A172 (cell line): ENCODE measurements at regions not wholly inside any gene's neighbourhood (a gene's known extent, or its start where the extent isn't known, plus 50 kb on each side); places are given as distances from the start of the nearest gene placed in this dataset.

ENCODE experiments used
- DNase-seq: peaks from one replicate; pipeline ENCODE4 v3.0.0-alpha.2; 2015; ENCODE audit warnings: low spot score

DNA sequence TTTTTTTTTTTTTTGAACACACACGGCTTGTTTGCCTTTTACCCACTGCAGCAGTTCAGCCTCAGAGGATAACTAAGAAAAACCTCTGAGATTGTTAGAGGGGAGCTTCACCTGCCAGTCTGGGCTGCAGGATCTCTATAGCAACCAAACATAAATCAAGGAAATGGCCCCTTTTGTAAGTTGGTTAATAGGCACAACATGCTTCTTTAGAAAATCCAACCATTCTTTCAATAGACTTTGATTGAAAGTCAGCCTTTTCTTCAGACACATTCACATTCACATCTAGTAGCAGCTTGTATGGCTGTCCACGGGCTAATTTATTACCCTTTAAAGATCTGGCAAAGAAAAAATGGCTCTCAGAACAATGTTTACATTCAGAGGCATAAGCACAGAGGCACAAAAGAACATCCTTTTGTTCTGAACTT is 136.6 kb upstream of the RARB start:
- no peak for DNase-seq

DNA sequence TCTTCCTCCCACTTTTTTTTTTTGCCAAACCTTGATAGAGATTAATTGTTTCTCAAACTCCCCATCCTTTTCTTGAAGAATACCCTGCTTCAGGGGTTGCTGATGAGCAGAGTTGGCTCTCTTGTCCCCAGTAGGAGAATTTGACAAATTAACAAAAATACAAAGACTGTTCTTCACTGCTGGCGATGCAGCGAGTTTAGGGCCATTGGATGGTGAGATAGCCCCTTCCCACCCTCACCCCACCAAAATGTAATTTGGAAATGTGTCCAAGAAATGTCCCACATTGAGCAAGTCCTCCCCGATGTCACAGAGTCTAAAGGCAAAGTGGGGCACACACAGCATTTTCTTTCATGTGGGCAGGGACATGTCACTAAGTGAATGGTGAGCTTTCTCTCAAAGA is 136.0 kb upstream of the RARB start:
- no peak for DNase-seq

DNA sequence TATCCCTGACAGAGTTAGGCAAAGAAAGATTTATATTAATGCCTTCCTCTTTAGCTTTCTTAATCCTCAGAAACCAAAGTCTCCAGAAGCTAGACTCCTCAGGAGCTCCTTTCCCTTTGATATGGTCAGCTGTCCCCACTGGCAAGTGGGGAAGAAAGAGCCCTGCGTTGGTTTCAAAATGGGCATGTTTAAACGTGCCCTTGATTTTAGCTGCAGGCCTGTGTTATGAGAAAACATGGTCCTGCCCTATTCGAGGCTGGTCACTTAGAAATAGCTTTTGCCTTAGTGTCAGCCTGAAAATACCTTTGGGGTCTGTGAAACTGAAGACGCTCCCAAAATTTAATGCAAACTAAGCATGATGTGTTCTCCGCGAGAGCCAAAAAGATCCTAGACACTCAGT is 135.5 kb upstream of the RARB start:
- DNase-seq: no peak

DNA sequence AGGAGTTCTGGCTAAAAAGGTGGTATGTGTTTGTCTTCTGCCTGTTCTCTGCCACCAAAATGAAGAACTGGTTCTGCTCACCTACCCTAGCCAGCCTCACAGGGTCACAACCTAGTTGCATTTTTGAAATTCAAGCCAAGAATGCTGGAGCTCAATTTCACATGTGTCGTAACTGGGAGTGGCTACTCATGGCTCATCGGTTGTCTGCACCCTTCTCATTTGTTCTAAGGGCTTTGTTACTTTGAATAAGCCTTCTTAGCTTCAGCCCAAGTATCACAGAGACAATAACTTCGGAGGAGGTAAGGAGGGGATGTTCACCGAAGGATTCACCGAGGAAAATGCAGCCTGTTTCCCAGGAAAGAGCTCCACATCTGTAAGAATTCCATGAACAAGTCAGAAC is 134.3 kb upstream of the RARB start:
- no peak for DNase-seq

DNA sequence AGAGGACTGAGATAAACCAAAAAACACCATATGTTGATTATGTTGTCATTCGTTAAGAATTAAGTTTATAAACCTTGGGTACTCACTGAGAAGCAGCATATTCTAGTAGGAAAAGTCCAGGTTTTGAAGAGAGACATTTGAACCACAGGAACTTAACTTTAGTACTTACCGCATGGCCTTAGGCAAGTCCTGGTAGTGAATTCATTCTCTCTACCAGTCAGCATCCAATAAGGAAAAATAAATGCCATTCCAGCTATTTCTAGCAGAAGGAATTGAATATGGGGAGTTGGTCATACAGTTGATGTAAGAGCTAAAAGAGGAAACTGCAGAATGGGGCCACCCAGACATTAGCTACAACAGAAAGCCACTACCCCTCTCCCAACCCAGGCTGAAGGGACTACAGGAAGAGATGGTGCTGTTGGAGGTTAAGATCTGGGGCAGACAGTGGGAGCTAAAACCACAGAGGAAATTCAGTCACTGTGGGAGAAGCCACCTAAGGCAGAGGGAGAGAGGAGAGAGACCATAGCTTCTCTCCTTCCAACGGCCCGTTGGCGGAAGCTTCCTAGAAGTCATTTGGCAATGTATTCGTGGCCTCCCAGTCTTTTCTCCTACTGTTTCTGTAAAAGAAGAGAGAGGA is 133.8 kb upstream of the RARB start:
- no peak for DNase-seq

DNA sequence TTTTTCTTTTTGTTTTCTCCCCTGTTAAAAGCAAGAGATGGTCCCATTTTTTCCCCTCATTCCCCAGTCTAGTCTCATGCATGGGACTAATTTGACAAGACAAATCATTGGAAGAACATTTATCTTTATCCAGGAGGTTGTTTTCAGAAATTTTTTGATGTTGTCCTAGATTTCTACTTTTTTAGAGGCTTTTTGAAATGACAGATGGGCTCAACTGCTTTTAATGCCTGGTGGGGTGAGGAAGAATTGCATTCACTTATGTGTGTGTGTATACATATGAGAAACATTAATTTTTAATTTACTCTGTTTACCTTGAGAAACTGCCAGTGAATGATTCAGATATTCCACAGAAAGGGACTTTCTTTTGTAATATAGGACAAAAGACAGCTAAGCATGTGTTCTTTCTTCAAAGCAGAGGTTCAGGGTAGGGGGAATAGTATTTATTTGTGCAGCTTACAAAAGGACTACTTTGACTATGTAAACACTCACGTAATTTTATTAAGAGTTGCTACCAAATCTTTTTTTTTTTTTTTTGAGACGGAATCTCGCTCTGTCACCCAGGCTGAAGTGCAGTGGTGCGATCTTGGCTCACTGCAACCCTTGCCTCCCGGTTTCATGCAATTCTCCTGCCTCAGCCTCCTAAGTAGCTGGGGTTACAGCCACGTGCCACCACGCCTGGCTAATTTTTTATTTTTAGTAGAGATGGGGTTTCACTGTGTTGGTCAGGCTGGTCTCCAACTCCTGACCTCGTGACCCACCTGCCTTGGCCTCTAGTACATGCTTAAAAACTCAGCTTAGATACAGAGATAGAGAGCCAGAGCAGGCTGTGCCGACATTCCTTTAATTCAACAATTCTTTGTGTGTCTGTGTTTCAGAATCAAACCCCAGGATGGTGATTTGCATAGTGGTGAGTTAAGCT is 130.1 kb upstream of the RARB start:
- DNase-seq: no peak

DNA sequence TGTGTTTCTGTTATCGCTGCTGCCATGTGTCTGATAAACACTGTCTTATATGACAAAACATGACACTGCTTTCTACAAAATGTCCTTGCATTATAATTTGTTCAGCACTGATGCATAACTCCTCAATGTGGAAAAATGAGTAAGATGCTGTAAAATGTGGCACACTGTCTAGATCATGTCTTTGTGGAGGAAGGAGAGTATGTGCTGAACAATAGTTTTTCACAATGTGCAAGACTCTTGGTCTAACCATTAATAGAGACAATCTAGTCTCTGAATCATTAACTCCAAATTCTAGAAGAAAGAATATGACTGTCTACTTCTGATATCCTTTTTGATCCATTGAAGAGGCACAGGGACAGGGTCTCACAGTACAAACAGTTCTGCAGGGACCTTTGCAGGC is 127.9 kb upstream of the RARB start:
- DNase-seq: no peak

DNA sequence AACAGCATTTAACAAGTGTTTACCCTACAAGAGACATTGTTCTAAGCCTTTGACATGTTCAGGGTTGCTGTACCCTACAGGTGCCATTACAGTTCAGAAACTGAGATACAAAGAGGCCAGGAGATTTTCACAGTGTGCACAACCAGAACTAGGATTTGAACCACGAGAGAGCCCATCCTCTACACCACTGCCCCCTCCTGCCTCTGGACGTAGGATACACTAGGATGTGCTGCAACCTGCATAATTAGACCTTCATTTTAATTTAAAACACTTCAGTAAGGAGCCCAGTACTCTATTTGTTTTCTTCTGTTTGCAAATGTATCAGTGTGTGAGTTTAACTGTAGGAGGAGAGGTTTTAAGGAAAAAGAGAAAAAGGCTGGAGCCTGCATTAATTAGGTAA is 123.1 kb upstream of the RARB start:
- DNase-seq: no peak

DNA sequence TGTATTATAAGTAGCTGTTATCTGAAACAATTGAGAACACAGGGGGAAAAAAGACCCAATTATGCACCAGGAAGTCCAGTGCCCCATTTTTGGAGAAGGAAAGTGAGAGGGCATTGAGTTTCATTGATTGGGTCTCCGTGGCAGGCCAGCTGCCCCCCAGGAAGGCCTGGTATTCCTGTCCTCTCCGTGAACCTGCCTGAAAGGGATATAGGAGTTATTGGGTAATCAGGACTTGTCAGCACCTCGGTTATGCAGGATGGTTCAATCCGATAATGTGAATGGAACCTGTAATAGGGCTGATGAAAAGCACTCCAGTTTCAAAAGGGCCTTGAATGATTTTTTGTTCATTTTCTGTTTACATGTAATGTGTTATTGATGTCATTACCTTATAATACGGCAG is 122.0 kb upstream of the RARB start:
- no peak for DNase-seq

DNA sequence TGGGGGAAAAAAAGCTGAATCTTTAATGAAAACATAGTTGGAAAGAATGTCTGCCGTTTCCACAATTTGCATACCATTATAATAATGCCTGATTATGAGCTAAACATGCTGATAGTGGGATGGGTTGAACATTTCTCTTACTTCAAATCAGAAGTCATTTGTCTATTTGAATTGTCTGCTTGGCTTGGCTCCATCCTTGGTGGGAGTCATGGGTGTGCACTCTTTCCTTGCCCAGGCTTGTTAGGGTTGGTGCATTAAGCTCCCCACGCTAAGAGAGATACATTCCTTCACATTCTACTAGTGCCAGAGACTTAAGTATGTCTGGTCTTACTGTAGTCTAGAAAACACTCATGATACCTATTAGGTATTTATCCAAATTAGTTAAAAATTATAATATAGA is 121.4 kb upstream of the RARB start:
- no peak for DNase-seq

DNA sequence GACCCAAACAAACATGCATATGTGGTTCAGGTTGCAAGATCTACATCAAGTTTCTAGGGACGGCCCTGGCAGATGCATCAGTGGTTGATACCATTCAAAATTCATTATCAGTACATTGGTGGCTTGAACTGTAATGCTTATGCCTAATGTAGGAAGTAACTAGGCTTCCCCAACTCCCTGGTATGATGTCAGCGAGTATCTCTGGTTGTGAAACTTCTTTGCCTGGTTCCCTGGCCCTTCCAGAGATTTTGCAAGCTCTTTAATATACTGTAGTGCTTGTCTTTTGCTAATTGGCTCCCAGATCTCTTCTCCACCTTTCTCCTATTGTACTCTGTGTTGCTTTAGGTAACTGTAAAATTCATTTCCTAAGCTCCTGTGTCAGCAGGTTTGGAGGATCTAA is 114.8 kb upstream of the RARB start:
- DNase-seq: no peak

DNA sequence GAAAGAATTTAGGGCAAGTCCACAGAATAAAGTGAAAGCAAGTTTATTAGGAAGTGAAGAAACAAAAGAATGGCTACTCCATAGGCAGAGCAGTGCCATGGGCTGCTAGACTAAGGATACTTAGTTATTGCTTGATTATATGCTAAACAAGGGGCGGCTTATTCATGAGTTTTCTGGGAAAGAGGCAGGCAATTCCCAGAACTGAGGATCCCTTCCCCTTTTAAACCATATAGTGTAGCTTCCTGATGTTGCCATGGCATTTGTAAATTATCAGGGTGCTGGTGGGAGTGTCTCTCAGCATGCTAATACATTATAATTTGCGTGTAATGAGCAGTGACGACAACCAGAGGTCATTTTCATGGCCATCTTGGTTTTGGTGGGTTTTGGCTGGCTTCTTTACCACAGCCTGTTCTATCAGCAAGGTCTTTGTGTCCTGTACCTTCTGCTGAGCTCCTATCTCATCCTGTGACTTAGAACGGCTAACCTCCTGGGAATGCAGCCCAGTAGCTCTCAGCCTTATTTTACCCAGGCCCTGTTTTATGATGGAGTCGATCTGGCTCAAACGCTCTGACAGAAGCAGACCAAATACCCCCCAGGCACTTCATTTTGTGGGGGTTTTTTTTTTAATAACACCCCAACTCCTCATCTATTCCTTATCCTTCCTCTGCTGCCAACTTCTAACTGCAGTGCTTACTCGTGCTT is 103.0 kb upstream of the RARB start:
- no peak for DNase-seq

DNA sequence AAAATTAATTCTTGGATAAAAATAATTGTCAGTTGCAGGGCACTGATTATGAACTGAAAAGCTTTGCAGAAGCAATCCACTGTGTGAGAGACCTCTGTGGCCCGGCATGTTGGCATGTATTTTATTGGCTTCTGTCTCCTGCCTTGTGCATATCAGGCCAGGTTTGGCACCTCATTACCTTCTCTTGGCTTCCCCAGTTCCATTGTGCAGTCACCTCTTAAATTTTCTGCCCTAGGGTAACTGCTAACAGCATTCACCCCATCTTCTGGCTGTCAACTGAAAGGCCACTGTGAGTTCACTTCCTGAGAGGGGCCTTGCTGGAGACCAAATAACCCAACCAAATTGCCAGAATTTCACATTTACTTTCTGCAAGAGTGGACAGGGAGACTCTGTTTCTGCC is 92.7 kb upstream of the RARB start:
- DNase-seq: no peak

DNA sequence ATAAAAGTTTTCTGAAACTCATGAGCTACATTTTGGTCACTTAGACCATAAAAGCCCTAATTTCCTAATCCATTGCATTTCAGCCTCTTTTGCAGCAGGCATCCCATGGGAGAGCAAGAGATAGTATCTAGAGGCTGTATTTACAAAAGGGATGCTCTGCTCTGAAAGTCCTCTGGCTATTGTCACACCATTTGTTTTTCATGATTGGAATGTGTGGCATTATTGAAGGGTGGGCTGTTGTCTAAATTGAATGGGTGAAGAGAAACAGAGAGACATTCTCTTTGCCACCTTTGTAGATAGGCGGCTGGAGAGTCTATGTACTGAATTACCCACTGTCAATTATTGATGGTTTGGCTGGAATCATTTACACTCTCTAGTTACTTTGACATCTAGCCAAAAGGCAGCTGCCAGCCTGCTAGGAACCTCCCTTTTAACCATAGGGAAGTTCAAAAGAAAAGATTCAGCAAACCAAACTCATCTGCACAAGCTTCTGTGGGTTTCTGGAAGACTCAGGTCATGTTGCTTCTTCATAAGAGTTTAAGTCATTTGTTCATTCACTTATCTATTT is 89.8 kb upstream of the RARB start:
- DNase-seq: no peak

DNA sequence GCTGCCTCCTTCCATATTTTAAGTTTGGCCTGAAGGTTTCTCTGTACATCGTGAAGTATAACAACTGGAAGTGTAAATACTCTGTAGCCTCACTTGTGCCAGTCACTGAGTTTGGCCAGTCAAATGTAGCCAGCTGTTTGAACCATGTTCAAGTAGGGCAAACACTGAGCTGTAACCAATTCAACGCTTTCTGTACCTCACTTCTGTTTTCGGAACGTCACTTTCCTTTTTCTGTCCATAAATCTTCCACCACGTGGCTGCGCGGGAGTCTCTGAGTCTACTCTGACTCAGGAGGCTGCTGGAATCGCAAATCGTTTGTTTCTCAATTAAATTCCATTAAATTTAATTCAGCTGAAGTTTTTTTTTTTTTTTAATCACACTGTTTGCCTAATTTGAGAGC is 88.8 kb upstream of the RARB start:
- DNase-seq: peak; percentile 10

DNA sequence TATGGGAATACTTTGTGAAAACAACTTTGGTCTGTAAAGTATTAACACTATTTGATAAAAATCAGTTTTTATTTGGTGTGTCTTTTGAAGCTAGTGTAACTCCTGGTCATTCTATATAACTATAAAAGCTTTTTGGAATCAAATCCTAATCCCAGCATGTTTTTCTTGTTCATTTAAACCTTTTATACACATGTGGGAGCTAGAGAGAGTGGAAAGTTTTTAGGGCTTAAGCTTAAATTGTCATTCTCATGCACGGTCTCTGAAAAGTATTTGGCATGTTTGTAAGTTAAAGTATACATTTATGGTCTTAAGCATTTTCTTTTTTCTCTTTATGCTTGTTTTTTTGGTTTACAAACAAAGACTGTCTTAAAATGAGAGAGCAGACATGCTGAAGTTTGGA is 83.4 kb upstream of the RARB start:
- DNase-seq: no peak

DNA sequence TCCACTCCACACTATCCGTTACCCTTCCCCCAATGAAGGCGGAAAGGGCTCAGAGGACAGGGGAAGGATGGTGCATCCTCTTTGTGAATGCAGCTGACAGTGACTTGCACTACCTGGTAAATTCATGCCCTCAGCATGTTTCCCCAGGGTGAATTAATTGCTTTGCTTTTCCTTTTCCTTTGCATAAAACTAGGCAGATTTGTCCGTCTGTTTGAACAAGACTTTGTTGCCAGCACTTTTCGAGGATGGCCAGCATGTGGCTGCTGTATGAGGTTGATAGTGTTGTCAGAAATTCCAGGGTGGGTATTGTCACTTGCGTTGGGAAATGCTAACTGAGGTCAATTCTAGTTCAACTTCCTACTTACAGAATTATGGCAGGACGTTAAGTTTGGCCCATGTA is 79.0 kb upstream of the RARB start:
- DNase-seq: no peak

DNA sequence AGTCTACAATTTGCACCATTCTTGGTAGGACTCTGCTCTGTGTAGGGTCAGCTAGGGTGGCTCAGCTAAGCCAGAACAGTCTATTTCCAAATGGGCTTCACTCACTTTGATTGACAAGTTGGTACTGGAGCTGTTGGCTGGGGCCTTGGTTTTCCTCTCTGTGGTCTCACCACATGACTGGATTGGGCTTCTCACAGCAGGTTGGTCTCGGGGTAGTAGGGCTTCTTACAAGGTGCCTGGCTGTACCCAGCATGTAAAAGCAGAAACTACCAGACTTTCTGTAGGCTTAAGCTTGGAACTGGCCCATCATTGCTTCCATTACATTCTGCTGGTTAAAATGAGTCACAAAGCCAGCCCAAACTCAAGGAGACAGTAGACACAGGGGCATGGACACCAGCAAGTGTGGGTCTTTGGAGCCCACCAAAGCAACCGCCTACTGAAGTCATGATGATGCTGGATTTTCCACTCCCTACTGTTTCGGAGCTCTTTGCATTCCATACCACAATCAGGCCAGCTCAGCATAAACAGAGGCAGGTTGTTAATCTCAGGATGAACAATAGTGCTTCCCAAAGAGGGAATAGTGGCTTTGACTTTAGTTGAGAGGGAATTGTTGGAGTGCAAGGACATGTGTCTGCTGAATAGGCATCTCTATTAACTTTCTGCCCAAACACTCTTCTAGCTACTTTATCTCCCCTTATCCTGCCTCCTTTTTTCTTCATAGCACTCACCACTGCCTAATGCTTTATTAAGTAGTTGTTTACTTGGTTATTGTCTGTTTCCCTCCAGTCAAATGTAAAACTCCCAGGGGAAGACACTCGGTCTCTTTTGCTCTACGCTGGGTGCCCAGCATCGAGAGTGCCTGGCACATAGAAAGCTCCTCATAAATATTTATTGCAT is 78.0 kb upstream of the RARB start:
- no peak for DNase-seq

DNA sequence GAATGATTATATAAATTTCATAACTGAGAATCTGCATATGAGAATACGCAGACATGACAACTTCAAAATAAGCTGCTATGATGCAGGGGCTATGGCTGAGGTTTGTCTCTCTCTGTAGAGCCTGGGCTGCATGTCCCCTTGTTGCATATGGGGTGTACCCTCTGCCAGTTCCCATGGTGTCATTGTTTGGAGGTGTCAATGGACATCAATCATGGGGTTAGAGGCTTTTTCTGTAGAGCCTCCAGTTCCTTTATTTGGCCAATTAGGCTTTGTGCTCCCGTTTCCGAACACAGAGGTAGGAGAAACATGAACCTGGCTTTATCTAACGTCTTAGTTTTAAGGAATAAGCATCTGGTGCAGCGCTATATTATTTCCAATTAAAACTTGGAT is 77.3 kb upstream of the RARB start:
- DNase-seq: no peak

DNA sequence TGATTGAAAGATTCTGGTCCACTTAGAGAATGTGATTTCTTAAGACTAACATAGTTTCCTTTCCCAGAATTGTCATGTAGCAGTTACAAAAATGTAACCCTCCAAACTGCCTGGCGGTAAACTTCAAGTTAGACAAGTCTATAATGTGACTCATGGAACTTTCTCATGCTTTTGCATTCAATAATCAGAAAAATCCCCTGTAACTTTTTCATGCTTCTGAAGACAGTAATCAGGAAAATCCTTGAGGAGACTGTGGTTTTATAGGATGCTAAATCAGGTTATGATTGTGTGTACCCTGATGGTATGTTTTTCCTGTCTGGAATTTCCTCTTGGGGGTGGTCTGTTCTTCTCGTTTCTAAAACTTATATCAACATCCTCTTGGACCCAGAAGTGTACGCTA is 74.0 kb upstream of the RARB start:
- DNase-seq: no peak

DNA sequence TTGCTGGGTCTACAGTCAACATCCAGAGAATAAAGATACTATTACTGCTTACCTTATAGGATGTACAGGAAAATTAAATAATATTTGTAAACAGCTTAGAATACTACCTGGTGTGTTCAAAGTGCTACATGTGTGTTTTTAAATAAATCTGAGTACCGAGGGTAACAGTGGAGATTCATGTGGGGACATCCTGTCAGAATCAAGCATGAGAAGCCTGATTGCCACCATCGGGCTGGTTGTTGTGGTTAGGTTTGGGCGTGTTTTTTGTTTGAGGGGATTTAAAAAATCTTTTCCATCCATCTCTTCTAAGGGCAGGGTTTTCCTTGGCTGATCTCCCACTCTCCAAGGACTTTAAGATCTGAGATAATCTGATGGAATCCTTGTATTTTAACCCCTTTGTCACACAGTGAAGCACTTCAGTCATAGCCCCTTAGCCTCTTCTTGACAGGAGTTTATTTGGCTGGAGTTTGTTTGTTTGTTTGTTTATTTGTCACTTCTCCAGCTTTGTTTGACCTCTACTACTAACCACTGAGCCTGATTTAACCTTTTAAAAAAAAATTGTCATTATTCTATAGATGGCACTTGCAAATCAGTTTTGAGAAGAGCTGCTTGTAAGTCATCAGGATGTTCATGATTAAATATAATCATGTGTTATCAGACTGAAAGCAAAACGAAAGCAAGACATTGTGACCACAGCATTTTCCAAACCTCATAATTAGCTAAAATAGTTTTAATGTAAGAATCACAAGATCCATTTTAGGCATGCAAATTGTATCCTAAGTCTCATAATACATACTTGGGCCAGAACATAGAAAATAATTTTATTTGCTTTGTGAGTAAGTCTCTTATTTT is 72.8 kb upstream of the RARB start:
- DNase-seq: no peak
